Endothelial cell of umbilical vein (primary cell): ENCODE measurements at regions not wholly inside any gene's neighbourhood (a gene's known extent, or its start where the extent isn't known, plus 50 kb on each side); places are given as distances from the start of the nearest gene placed in this dataset.

Experiments used
- BruUV-seq: library from RNA; stranded (reverse); fragments of 400-500 nt; replicated peaks from 2 replicates; lab custom pipeline; 2021; lab: Mats Ljungman, UMichigan
- CTCF ChIA-PET: fragments of 300-600, 350-600 bp; sonication (Branson Sonifier 250); formaldehyde crosslinking; loops from one replicate; lab custom pipeline; 2021; ENCODE audit warnings: antibody characterized with exemption, inconsistent platforms; lab: Charles Lee
- POLR2A ChIA-PET: fragments of 300-600, 350-600 bp; sonication (Branson Sonifier 250); formaldehyde crosslinking; loops from one replicate; lab custom pipeline; 2021; ENCODE audit warnings: antibody characterized with exemption, inconsistent platforms; lab: Charles Lee
- DNase-seq: peaks from one replicate; pipeline ENCODE4 v3.0.0-alpha.2; 2011; ENCODE audit warnings: low read depth, low spot score
- FAIRE-seq: peaks from 2 replicates; lab custom pipeline; 2011; peaks lifted over from hg19 to GRCh38; lab: Jason Lieb, UNC
- H2AFZ ChIP-seq: 2 replicates; pipeline ENCODE4 v1.6.0; 2012; ENCODE audit warnings: low read depth, low read length, control low read depth, inconsistent platforms
- H3K27ac ChIP-seq: 2 replicates; pipeline ENCODE4 v1.5.1; 2011; ENCODE audit warnings: low read depth, mild to moderate bottlenecking, control low read depth, low read length, moderate library complexity; ENCODE audit not compliant: insufficient read depth
- H3K27me3 ChIP-seq, 2 experiments: 2 replicates each; pipeline versions ENCODE4 v1.6.0 to v1.6.1; 2011; ENCODE audit warnings: low read length in 2 of 2, mixed read lengths in 1 of 2; ENCODE audit not compliant: control insufficient read depth in 2 of 2, insufficient read depth in 2 of 2
- H3K36me3 ChIP-seq, 2 experiments: 2 replicates in 1 of 2; 3 replicates in 1 of 2; pipeline ENCODE4 v1.5.1; 2011; ENCODE audit warnings: low read length in 2 of 2, mild to moderate bottlenecking in 1 of 2, moderate library complexity in 1 of 2; ENCODE audit not compliant: control insufficient read depth in 2 of 2, insufficient read depth in 2 of 2; ENCODE audit errors: extremely low read depth in 1 of 2
- H3K4me1 ChIP-seq: 3 replicates; pipeline ENCODE4 v1.5.1; 2011; ENCODE audit warnings: mild to moderate bottlenecking, low read length; ENCODE audit not compliant: control insufficient read depth, insufficient read depth; ENCODE audit errors: extremely low read depth
- H3K4me2 ChIP-seq: 2 replicates; pipeline ENCODE4 v1.6.1; 2011; ENCODE audit warnings: low read length, control low read depth, mixed read lengths; ENCODE audit not compliant: insufficient read depth
- H3K4me3 ChIP-seq, 3 experiments: fragments of 200-600 bp in 1 of 3; sonication (generic), shearing (Covaris generic) in 1 of 3; replicated peaks in 1 of 3; 2 replicates each; pipeline ENCODE4 v1.5.1; 2011 to 2016; ENCODE audit warnings: control low read depth in 3 of 3, low read length in 3 of 3, mild to moderate bottlenecking in 2 of 3, inconsistent platforms in 1 of 3, low read depth in 1 of 3, moderate library complexity in 1 of 3; ENCODE audit not compliant: insufficient read depth in 1 of 3
- H3K79me2 ChIP-seq: 2 replicates; pipeline ENCODE4 v1.6.0; 2012; ENCODE audit warnings: low read length, inconsistent platforms; ENCODE audit not compliant: control insufficient read depth, insufficient read depth
- H3K9ac ChIP-seq: replicated peaks from 2 replicates; pipeline ENCODE3; 2011; ENCODE audit warnings: low read length, control low read depth; ENCODE audit not compliant: insufficient read depth; ENCODE audit errors: extremely low read depth
- H3K9me1 ChIP-seq: replicated peaks from 3 replicates; pipeline ENCODE4 v1.6.0; 2011; ENCODE audit warnings: mild to moderate bottlenecking, low read length; ENCODE audit not compliant: control insufficient read depth, insufficient read depth; ENCODE audit errors: extremely low read depth
- H3K9me3 ChIP-seq: replicated peaks from 2 replicates; pipeline ENCODE4 v1.5.1; 2012; ENCODE audit warnings: low read length, inconsistent platforms; ENCODE audit not compliant: control insufficient read depth, insufficient read depth
- H4K20me1 ChIP-seq: replicated peaks from 2 replicates; pipeline ENCODE3; 2011; ENCODE audit warnings: mild to moderate bottlenecking, low read length; ENCODE audit not compliant: control insufficient read depth, insufficient read depth; ENCODE audit errors: extremely low read depth
- CTCF ChIP-seq, 2 donors: IDR thresholded peaks; 1 replicate in 1 of 2; 2 replicates in 1 of 2; pipeline ENCODE4 v1.5.1; 2011; ENCODE audit warnings: low read length in 2 of 2, mild to moderate bottlenecking in 2 of 2, moderate library complexity in 2 of 2, control low read depth in 1 of 2, inconsistent platforms in 1 of 2, low read depth in 1 of 2; ENCODE audit not compliant: insufficient read depth in 1 of 2; ENCODE audit errors: extremely low read depth in 1 of 2
- EZH2 ChIP-seq: IDR thresholded peaks from 2 replicates; pipeline ENCODE4 v1.6.1; 2012; ENCODE audit warnings: borderline replicate concordance, low read depth, mild to moderate bottlenecking, moderate library complexity, low read length, inconsistent platforms; ENCODE audit not compliant: severe bottlenecking
- FOS ChIP-seq: IDR thresholded peaks from 2 replicates; pipeline ENCODE4 v1.6.1; 2011; ENCODE audit warnings: mild to moderate bottlenecking, low read length, moderate library complexity, borderline replicate concordance; ENCODE audit not compliant: insufficient read depth
- GATA2 ChIP-seq: IDR thresholded peaks from 2 replicates; pipeline ENCODE4 v1.7.0; 2011; ENCODE audit warnings: low read depth, mild to moderate bottlenecking, moderate library complexity, mixed read lengths, low read length; ENCODE audit not compliant: insufficient read length, insufficient read depth
- JUN ChIP-seq: IDR thresholded peaks from 2 replicates; pipeline ENCODE4 v1.6.1; 2011; ENCODE audit warnings: borderline replicate concordance, low read depth; ENCODE audit not compliant: insufficient read length, insufficient read depth
- MAX ChIP-seq: IDR thresholded peaks from 2 replicates; pipeline ENCODE4 v1.6.1; 2011; ENCODE audit not compliant: insufficient read depth, insufficient read length
- MYC ChIP-seq: IDR thresholded peaks from one replicate; pipeline ENCODE4 v1.6.1; 2011; ENCODE audit warnings: mild to moderate bottlenecking, low read depth, low read length
- POLR2A ChIP-seq: IDR thresholded peaks from 2 replicates; pipeline ENCODE4 v1.6.1; 2012; ENCODE audit warnings: low read depth, mild to moderate bottlenecking, control low read depth, low read length
- POLR2AphosphoS5 ChIP-seq: IDR thresholded peaks from 2 replicates; pipeline ENCODE4 v1.6.1; 2012; ENCODE audit warnings: low read depth, mild to moderate bottlenecking, control low read depth, low read length, moderate library complexity; ENCODE audit not compliant: insufficient read depth
- dilution Hi-C: fragments of 300-500 bp; cut with MboI; formaldehyde crosslinking; loops from one replicate; pipeline ENCODE4 v1.15.0; 2019; ENCODE audit warnings: low sequenced_read_pairs; ENCODE audit not compliant: extremely low pct_ligation_motif_present
- intact Hi-C: fragments of 100-400 bp; cut with micrococcal nuclease; formaldehyde crosslinking; loops from one replicate; pipeline ENCODE4 v1.10.0; 2022

GRCh38 chr5:175242207-175242606 lies 201.8 kb downstream of the DRD1 start:
- dilution Hi-C loops = no loop called here
- FAIRE-seq = no peak
- H3K4me2 ChIP-seq = no peak overlapping the region
- H3K79me2 ChIP-seq = no peaks in the 10 kb centered on the region
- H3K4me1 ChIP-seq = no peaks in the 10 kb centered on the region
- TF ChIP-seq EZH2 (no peak), GATA2 (no peak), POLR2AphosphoS5 (no peak), POLR2A (no peak), MYC (no peak), JUN (no peak), MAX (no peak), CTCF (IDR thresholded peaks at IDR 0.05; ENCODE audit: extremely low read depth in 1 of 2, insufficient read depth in 1 of 2, low read depth in 1 of 2, low read length in 2 of 2) (no peak), FOS (no peak)
- H3K4me3 ChIP-seq = no peak overlapping the region
- intact Hi-C loops = no loop called here
- BruUV-seq = no TSS peak
- ChIA-PET POLR2A (no interaction called here), CTCF (no interaction called here)
- no peaks in the 10 kb centered on the region for H3K36me3 ChIP-seq
- no peaks in the 10 kb centered on the region for H4K20me1 ChIP-seq
- H3K27ac ChIP-seq = no peak overlapping the region
- peaks cover 5% of the 10 kb centered on the region for H3K9me3 ChIP-seq
- no peaks in the 10 kb centered on the region for H3K27me3 ChIP-seq
- H3K9me1 ChIP-seq = no peaks in the 10 kb centered on the region
- H3K9ac ChIP-seq = no peak overlapping the region
- H2AFZ ChIP-seq = no peak overlapping the region
- DNase-seq = no peak
